ENCODE measurements at regions not wholly inside any gene's neighbourhood (a gene's known extent, or its start where the extent isn't known, plus 50 kb on each side); places are given as distances from the start of the nearest gene placed in this dataset.

DNA sequence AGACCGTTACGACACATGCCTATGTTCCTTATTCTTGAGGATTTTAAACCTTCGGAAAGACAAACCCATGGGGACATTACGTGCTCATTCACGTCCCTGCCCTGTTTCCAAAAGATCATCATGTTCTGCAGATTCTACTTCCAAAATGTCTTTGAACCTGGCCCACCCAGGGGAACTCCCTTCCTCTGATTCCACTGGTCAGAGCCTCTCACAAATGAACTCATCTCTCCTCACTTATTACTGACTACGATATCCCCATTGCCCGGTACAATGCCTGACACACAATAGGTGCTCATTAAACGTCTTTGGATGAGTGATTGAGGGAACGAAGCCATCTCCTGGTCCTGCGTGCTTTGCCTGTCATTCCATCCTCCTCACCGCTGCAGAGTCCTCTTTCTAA is 168.3 kb upstream of the RNF32 start:
- TF ChIP-seq POLR2AphosphoS5 (IDR thresholded peaks at IDR 0.05): no peak
- TF ChIP-seq CTCF (IDR thresholded peaks at IDR 0.05 in 8 of 11, conservative IDR thresholded peaks at IDR 0.05 in 3 of 11): no peak
